Stimulated activated memory B cell treated with anti-CD40 and anti-IgM and Interleukin-4, amounts not matched to agents 10 μg/mL and 1 μg/mL and 100 μg/mL, for 72 hours (primary cell): ENCODE measurements at regions not wholly inside any gene's neighbourhood (a gene's known extent, or its start where the extent isn't known, plus 50 kb on each side); places are given as distances from the start of the nearest gene placed in this dataset.

Source experiments
- ATAC-seq: fragments of 150-1000 bp; cut with Tn5 transposase; 2 replicates; pipeline ENCODE4 v1.10.0; 2021
- H3K27ac Mint-ChIP-seq: one replicate; pipeline ENCODE4 v1.8.0; 2022; ENCODE audit warnings: mild to moderate bottlenecking, mixed read lengths
- H3K27me3 Mint-ChIP-seq: one replicate; pipeline ENCODE4 v1.8.0; 2022; ENCODE audit warnings: mixed read lengths
- H3K36me3 Mint-ChIP-seq: one replicate; pipeline ENCODE4 v1.8.0; 2022; ENCODE audit warnings: mixed read lengths
- H3K4me1 Mint-ChIP-seq: one replicate; pipeline ENCODE4 v1.8.0; 2022; ENCODE audit warnings: mixed read lengths
- H3K4me3 Mint-ChIP-seq: one replicate; pipeline ENCODE4 v1.8.0; 2022; ENCODE audit warnings: mild to moderate bottlenecking, moderate library complexity, mixed read lengths
- H3K9me3 Mint-ChIP-seq: one replicate; pipeline ENCODE4 v1.8.0; 2022; ENCODE audit warnings: mixed read lengths

DNA sequence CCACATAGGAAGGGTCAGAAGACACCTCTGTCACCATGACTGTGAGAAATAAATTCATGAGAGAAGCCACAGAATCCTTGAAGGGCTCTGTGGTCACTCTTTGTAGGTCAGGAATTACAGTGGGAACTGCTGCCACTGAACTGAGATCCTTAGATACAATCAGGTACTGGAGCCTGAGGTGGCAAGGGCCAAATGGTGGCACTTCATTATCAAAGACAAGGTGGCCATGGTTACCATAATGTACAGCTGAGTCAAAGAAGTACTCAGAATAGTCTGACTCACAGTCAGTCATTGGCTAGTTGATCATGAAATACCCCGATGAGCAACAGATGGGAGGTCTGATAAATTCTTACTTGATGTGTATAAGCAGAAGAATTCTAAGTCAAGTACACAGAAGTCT is 131.9 kb downstream of the RTL3 start:
- Mint-ChIP-seq H3K4me1 (peaks cover 6% of the 10 kb centered on the region), H3K9me3 (no peaks in the 10 kb centered on the region), H3K36me3 (no peaks in the 10 kb centered on the region), H3K4me3 (no peak overlapping the region), H3K27ac (no peak overlapping the region), H3K27me3 (no peaks in the 10 kb centered on the region)
- ATAC-seq, result no peak

- Mint-ChIP-seq H3K27me3 (no peaks in the 10 kb centered on the region), H3K9me3 (no peaks in the 10 kb centered on the region), H3K4me1 (peaks cover 10% of the 10 kb centered on the region), H3K36me3 (no peaks in the 10 kb centered on the region), H3K27ac (no peak overlapping the region), H3K4me3 (no peak overlapping the region)
- no peak for ATAC-seq
These were observed 136.5 kb downstream of the RTL3 start for GRCh38 chrX:78522601-78523000.

DNA sequence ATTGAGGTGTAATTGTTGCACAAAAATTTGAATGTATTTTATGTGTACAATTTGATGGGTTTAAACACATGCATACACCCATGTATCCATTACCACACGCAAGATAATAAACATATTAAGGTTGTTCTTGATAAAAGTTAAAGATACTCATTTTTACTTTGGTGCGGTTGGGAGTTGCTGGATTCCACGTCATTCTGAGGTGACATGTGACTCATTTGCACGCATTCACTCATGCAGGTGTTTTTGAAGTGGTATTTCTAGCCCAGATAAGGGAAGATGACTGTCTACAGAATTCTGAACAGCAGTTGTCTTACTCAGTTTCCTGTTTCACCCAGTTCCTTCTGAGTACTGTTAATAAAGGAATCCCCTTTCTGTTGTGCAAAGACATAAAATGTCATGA is 142.0 kb downstream of the RTL3 start:
- Mint-ChIP-seq H3K4me1 (peaks cover 32% of the 10 kb centered on the region), H3K36me3 (no peaks in the 10 kb centered on the region), H3K27ac (peak overlapping the region; percentile 81), H3K9me3 (no peaks in the 10 kb centered on the region), H3K27me3 (no peaks in the 10 kb centered on the region), H3K4me3 (no peak overlapping the region)
- peak; percentile 97 for ATAC-seq

DNA sequence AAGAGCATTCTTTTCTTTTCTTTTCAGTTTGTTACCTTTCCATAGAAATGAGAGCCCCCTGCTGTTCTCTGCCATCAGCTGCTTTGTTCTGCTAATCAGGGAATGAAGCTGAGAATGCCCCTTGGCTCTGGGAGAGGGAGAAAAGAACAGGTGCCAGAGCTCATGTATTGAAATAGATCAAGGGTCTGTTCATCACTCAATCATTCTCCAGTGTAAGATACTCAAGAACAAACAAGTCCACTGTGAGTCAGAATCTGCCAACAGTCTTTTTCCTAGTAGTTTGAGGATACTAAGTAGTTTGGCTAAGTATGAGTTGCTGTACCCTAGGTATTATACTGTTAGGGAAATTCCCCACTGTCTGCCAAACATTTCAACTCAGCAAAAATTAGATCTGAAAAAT is 144.3 kb downstream of the RTL3 start:
- Mint-ChIP-seq H3K4me3 (no peak overlapping the region), H3K4me1 (peaks cover 39% of the 10 kb centered on the region), H3K27ac (peak overlapping the region; percentile 81), H3K27me3 (no peaks in the 10 kb centered on the region), H3K36me3 (no peaks in the 10 kb centered on the region), H3K9me3 (peaks cover 5% of the 10 kb centered on the region)
- peak; percentile 70 for ATAC-seq

- ATAC-seq, result no peak
- Mint-ChIP-seq H3K4me1 (peaks cover 39% of the 10 kb centered on the region), H3K9me3 (peaks cover 8% of the 10 kb centered on the region), H3K27ac (peak overlapping the region; percentile 81), H3K4me3 (no peak overlapping the region), H3K27me3 (no peaks in the 10 kb centered on the region), H3K36me3 (no peaks in the 10 kb centered on the region)
These were observed 145.0 kb downstream of the RTL3 start for GRCh38 chrX:78513971-78514738.

DNA sequence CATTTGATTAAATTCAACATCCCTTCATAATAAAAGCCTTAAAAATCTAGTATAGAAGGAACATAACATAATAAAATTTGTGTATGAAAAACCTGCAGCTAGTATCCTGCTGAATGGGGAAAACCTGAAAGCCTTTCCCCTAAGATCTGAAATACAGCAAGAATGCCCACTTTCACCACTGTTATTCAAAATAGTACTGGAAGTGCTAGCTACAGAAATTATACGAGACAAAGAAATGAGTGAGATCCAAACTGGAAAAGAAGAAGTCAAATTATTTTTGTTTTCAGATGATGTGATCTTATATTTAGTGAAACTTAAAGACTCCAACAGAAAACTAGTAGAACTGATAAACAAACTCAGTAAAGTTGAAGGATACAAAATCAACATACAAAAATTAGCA is 152.9 kb downstream of the RTL3 start:
- Mint-ChIP-seq H3K27me3 (no peaks in the 10 kb centered on the region), H3K4me1 (peaks cover 18% of the 10 kb centered on the region), H3K9me3 (peaks cover 8% of the 10 kb centered on the region), H3K4me3 (no peak overlapping the region), H3K27ac (peak overlapping the region; percentile 40), H3K36me3 (no peaks in the 10 kb centered on the region)
- ATAC-seq, result no peak

- Mint-ChIP-seq H3K9me3 (no peaks in the 10 kb centered on the region), H3K36me3 (no peaks in the 10 kb centered on the region), H3K4me1 (no peaks in the 10 kb centered on the region), H3K27ac (no peak overlapping the region), H3K27me3 (no peaks in the 10 kb centered on the region), H3K4me3 (no peak overlapping the region)
- ATAC-seq, result no peak
These were observed 162.6 kb downstream of the RTL3 start for GRCh38 chrX:78496483-78496882.

DNA sequence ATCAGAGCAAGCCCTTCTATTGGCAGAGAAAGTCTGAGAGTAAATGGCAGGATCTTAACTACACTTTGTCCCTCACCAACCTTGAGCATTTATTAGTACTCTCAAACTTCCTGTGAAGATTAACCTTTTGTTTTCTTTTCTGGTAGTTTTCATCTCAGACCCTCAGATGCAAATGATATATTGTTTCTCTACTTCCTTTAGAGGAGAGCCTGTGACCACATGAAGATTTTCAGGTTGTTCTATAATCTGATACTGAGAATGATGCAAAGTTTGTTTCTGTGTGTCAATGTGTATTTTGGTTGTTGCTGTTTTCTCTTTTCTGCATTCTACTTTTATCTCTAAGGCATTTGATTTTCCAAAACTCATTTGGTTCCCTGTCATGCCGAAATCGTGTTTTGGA is 165.8 kb upstream of the CYSLTR1 start:
- Mint-ChIP-seq H3K4me3 (no peak overlapping the region), H3K9me3 (no peaks in the 10 kb centered on the region), H3K27me3 (no peaks in the 10 kb centered on the region), H3K36me3 (no peaks in the 10 kb centered on the region), H3K27ac (no peak overlapping the region), H3K4me1 (no peaks in the 10 kb centered on the region)
- ATAC-seq, result no peak

DNA sequence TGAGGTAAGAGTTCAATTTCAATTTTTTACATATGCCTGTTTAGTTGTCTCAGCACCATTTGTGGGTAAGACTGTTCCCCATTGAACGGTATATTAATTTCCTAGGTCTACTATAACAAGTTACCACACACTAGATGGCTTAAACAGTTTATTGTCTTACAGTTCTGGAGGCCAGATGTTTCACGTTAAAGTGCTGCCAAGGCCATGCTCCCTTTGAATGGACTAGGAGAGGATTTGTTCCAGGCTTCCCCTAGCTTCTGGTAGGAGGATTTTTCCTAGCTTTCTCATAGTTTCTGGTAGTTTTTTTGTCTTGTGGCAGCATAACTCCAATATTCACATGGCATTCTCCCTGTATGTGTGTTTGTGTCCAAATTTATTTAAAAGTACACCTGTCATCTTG is 149.3 kb upstream of the CYSLTR1 start:
- Mint-ChIP-seq H3K4me1 (no peaks in the 10 kb centered on the region), H3K27ac (no peak overlapping the region), H3K27me3 (no peaks in the 10 kb centered on the region), H3K36me3 (no peaks in the 10 kb centered on the region), H3K4me3 (no peak overlapping the region), H3K9me3 (no peaks in the 10 kb centered on the region)
- no peak for ATAC-seq

DNA sequence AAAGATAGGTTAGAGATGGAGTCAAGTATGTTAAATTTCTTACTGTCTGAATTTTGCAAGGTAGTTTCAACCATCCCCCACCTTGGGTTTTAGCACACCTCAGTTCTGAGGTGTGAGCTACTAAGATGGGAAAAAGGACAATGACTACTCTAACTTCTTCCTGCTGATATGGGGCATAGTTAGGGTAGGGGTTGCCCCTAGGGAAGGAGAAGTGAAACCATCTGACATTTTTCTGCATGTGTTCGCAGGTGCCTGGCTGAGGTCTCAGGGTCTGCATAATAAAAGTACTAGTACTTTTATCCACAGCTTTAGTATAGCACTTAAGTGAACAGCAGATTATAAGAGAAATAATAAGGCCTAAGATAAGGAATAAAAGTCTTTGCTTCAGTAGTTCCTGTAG is 129.5 kb upstream of the CYSLTR1 start:
- Mint-ChIP-seq H3K9me3 (no peaks in the 10 kb centered on the region), H3K4me3 (no peak overlapping the region), H3K27me3 (no peaks in the 10 kb centered on the region), H3K4me1 (no peaks in the 10 kb centered on the region), H3K36me3 (no peaks in the 10 kb centered on the region), H3K27ac (no peak overlapping the region)
- no peak for ATAC-seq

- H3K9me3 Mint-ChIP-seq, result no peaks in the 10 kb centered on the region
- H3K27ac Mint-ChIP-seq, result no peak overlapping the region
- H3K36me3 Mint-ChIP-seq, result no peaks in the 10 kb centered on the region
- no peaks in the 10 kb centered on the region for H3K4me1 Mint-ChIP-seq
- no peaks in the 10 kb centered on the region for H3K27me3 Mint-ChIP-seq
- H3K4me3 Mint-ChIP-seq, result no peak overlapping the region
- ATAC-seq, result no peak
These were observed 128.5 kb upstream of the CYSLTR1 start for GRCh38 chrX:78455901-78456300.

- no peaks in the 10 kb centered on the region for H3K27me3 Mint-ChIP-seq
- no peaks in the 10 kb centered on the region for H3K4me1 Mint-ChIP-seq
- no peak overlapping the region for H3K27ac Mint-ChIP-seq
- no peaks in the 10 kb centered on the region for H3K36me3 Mint-ChIP-seq
- no peak for ATAC-seq
- no peak overlapping the region for H3K4me3 Mint-ChIP-seq
- peaks cover 4% of the 10 kb centered on the region for H3K9me3 Mint-ChIP-seq
These were observed 124.9 kb upstream of the CYSLTR1 start for GRCh38 chrX:78452356-78452755.

DNA sequence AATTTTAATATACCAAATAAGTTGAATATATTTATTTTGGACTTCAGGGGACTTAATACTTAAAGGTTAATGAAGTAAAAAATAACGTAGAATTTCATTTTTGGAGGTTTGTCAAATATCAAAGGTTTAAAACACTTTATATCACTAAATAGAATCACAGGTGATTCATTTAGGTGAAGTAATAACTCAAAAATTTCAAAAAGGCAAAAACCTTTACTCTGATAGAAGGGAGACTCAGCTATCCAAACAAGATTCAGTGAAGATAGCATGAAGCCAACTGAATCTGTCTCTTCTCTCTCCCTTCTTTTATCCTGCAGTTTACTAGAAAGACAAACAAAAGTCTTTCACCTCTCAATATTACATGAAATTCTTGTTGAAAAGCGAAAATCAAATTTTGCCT is 110.2 kb upstream of the CYSLTR1 start:
- no peaks in the 10 kb centered on the region for H3K4me1 Mint-ChIP-seq
- ATAC-seq, result no peak
- no peak overlapping the region for H3K27ac Mint-ChIP-seq
- no peaks in the 10 kb centered on the region for H3K27me3 Mint-ChIP-seq
- H3K9me3 Mint-ChIP-seq, result peaks cover 5% of the 10 kb centered on the region
- H3K36me3 Mint-ChIP-seq, result no peaks in the 10 kb centered on the region
- H3K4me3 Mint-ChIP-seq, result no peak overlapping the region

- Mint-ChIP-seq H3K4me1 (no peaks in the 10 kb centered on the region), H3K27me3 (no peaks in the 10 kb centered on the region), H3K27ac (no peak overlapping the region), H3K36me3 (no peaks in the 10 kb centered on the region), H3K9me3 (peaks cover 13% of the 10 kb centered on the region), H3K4me3 (no peak overlapping the region)
- ATAC-seq, result no peak
These were observed 101.8 kb upstream of the CYSLTR1 start for GRCh38 chrX:78429172-78429571.

DNA sequence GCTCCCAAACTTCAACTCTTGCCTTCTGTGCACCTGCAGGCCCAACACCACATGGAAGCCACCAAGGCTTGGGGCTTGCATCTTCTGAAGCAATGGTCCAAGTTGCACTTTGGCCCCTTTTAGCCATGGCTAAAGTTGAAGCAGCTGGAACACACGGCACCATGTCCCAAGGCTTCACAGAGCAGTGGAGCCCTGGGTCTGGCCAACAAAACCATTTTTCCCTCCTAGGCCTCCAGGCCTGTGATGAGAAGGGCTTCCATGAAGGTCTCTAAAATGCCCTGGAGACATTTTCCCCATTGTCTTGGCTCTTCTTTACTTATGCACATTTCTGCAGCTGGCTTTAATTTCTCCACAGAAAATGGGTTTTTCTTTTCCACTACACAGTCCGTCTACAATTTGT is 61.3 kb upstream of the CYSLTR1 start:
- Mint-ChIP-seq H3K27ac (no peak overlapping the region), H3K9me3 (peaks cover 10% of the 10 kb centered on the region), H3K4me3 (no peak overlapping the region), H3K36me3 (peaks cover 13% of the 10 kb centered on the region), H3K27me3 (no peaks in the 10 kb centered on the region), H3K4me1 (no peaks in the 10 kb centered on the region)
- no peak for ATAC-seq

DNA sequence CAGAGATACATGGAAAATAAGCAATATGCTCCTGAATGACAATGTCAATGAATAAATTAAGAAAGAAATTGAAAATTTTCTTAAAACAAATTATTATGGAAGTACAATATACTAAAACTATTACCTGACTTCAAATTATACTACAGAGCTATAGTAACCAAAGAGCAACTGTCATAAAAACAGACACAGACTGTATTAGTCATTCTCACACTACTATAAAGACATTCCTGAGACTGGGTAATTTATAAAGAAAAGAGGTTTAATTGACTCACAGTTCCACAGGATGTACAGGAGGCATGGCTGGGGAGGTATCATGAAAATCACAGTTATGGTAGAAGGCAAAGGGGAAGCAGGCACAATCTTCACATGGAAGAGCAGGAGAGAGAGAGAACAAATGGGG is 60.0 kb upstream of the CYSLTR1 start:
- H3K4me1 Mint-ChIP-seq, result no peaks in the 10 kb centered on the region
- peaks cover 10% of the 10 kb centered on the region for H3K9me3 Mint-ChIP-seq
- H3K4me3 Mint-ChIP-seq, result no peak overlapping the region
- peaks cover 13% of the 10 kb centered on the region for H3K36me3 Mint-ChIP-seq
- H3K27ac Mint-ChIP-seq, result no peak overlapping the region
- ATAC-seq, result no peak
- H3K27me3 Mint-ChIP-seq, result no peaks in the 10 kb centered on the region

DNA sequence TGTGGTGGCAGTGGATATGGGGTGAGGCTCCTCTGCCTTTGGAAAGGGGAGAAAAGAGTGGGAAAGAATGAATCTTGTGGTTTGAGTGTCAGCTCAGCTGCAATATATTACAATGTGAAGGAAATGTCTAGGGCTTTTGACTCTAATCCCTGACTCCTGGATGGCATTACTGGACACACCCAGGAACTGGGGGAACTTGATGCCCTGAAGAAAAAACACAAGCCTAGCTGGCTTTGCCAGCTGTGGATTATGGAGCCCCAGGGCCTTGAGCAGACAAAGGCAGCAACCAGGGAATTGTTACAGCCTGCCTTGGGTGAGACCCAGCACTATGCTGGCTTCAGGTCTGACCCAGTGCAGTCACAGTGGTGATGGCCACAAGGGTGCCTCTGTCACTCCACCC is 57.1 kb upstream of the CYSLTR1 start:
- Mint-ChIP-seq H3K27ac (no peak overlapping the region), H3K4me3 (no peak overlapping the region), H3K4me1 (no peaks in the 10 kb centered on the region), H3K36me3 (peaks cover 12% of the 10 kb centered on the region), H3K9me3 (peaks cover 8% of the 10 kb centered on the region), H3K27me3 (no peaks in the 10 kb centered on the region)
- ATAC-seq, result no peak
